ENCODE measurements at regions not wholly inside any gene's neighbourhood (a gene's known extent, or its start where the extent isn't known, plus 50 kb on each side); places are given as distances from the start of the nearest gene placed in this dataset.
"Not testable (repeated sequence)": the region's sequence is repeated elsewhere in the genome, so short reads cannot be mapped to it uniquely, and the experiment has no call there.

DNA sequence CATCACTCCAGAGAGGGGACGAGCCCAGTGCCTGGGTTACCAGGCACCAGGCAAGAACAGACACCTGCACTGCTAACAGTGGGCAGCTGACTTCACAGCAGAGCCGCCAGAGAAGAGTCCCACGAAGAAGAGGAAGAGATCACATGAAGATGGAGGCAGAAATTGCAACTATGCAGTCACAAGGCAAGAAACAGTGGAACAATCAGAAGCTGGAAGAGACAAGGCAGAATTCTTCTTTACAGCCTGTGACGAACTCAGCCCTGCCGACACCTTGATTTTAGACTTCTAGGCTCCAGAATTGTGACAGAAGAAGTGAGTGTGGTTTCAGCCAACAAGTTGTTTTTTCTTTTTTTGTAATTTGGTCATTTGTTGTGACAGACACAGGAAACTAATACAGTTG, 59.2 kb downstream of the IL12A start:
- POLR2A ChIA-PET = no interaction called here
- DNase-seq (ENCODE audit: extremely low spot score) = no peak
- TF ChIP-seq CTCF (IDR thresholded peaks at IDR 0.05; ENCODE audit: control extremely low read depth, extremely low read depth, low read depth, missing control alignments) = no peak
- CTCF ChIA-PET = interaction anchor here (0.7 to 2.9 kb wide), 4 partner anchors 11 to 23 kb away, joined by 3 to 13 read pairs (median 5); no protein-coding TSS in a partner anchor

DNA sequence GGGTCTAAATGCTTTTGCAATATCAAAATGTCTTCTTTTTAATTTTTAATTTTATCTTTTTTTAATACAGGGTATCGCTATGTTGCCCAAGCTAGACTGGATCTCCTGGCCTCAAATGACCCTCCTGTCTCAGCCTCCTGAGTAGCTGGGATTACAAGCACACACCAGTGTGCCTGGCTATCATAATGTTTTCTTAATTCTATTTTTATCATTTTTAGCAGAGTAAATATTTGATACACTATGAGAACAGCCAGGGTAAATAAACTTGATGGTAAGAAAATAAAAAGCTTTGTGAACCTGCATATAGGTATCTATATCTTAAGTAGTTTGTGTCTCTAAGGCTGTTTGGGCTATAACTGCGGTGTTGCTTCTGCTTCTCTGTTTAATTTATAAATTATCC, 60.4 kb downstream of the IL12A start:
- CTCF ChIA-PET = interaction anchor here (1.1 to 2.9 kb wide), 4 partner anchors 9 to 164 kb away, joined by 3 to 13 read pairs (median 4); no protein-coding TSS in a partner anchor
- DNase-seq (ENCODE audit: extremely low spot score) = no peak
- no peak for TF ChIP-seq CTCF (IDR thresholded peaks at IDR 0.05; ENCODE audit: control extremely low read depth, extremely low read depth, low read depth, missing control alignments)
- POLR2A ChIA-PET = no interaction called here

- POLR2A ChIA-PET = no interaction called here
Observed at GRCh38 chr3:160049565-160049964, 60.9 kb downstream of the IL12A start.

GRCh38 chr3:160049988-160050387, 61.4 kb downstream of the IL12A start:
- no peak for DNase-seq (ENCODE audit: extremely low spot score)
- no peak for TF ChIP-seq CTCF (IDR thresholded peaks at IDR 0.05; ENCODE audit: control extremely low read depth, extremely low read depth, low read depth, missing control alignments)
- CTCF ChIA-PET = interaction anchor here (2.9 kb wide), 1 partner anchor 18 kb away, joined by 13 read pairs; no protein-coding TSS in a partner anchor
- POLR2A ChIA-PET = no interaction called here

More at GRCh38 chr3:160049565-160049964, 60.9 kb downstream of the IL12A start:
- CTCF ChIA-PET = interaction anchor here (1.1 to 2.9 kb wide), 3 partner anchors 9 to 165 kb away, joined by 3 to 13 read pairs (median 4); no protein-coding TSS in a partner anchor
- no peak for TF ChIP-seq CTCF (IDR thresholded peaks at IDR 0.05; ENCODE audit: control extremely low read depth, extremely low read depth, low read depth, missing control alignments)
- DNase-seq (ENCODE audit: extremely low spot score) = no peak

GRCh38 chr3:160052385-160053047, 63.9 kb downstream of the IL12A start:
- POLR2A ChIA-PET = no interaction called here
- no peak for TF ChIP-seq CTCF (IDR thresholded peaks at IDR 0.05; ENCODE audit: control extremely low read depth, extremely low read depth, low read depth, missing control alignments)
- no peak for DNase-seq (ENCODE audit: extremely low spot score)
- CTCF ChIA-PET = interaction anchor here (1.0 to 2.9 kb wide), 5 partner anchors 10 to 20 kb away, joined by 3 to 13 read pairs (median 5); no protein-coding TSS in a partner anchor

DNA sequence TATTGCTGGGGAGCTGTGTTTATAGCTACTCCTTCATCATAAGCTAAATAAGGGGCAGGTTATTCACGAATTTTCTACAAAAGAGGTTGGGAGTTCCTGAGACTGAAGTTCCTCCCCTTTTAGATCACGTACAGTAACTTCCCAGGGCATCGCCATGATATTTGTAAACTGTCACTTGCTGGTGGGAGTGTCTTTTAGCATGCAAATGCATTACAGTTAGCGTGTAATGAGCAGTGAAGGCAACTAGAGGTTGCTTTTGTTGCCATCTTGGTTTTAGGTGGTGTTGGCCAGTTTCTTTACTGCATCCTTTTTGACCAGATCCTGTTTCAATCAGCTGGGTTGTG, 64.4 kb downstream of the IL12A start:
- no peak for DNase-seq (ENCODE audit: extremely low spot score)
- ChIA-PET CTCF (interaction anchor here (2.1 to 2.9 kb wide), 3 partner anchors 9 to 21 kb away, joined by 5 to 13 read pairs (median 8); no protein-coding TSS in a partner anchor), POLR2A (no interaction called here)
- no peak for TF ChIP-seq CTCF (IDR thresholded peaks at IDR 0.05; ENCODE audit: control extremely low read depth, extremely low read depth, low read depth, missing control alignments)

DNA sequence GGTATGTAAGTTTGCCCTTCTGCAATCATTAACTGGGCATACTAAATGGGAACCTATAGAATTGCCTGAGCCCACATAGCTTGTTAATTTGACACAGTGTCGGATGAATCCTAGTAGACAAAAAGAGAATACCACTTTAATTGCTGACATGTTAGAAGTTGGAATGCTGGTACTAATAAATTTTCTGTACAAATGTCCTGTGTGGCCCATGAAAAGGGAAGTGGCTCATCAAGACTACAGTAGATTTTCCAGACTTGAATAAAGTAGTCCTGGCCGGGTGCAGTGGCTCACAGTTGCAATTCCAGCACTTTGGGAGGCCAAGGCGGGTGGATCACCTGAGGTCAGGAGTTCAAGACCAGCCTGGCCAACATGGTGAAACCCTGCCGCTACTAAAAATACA, 66.2 kb downstream of the IL12A start:
- CTCF ChIA-PET; POLR2A ChIA-PET; DNase-seq (ENCODE audit: extremely low spot score): not testable (repeated sequence)
